ENCODE measurements at regions not wholly inside any gene's neighbourhood (a gene's known extent, or its start where the extent isn't known, plus 50 kb on each side); places are given as distances from the start of the nearest gene placed in this dataset.

GRCh38 chr15:61499376-61499775 is 270.3 kb upstream of the RORA start:
- no peak overlapping the region for H3K27ac ChIP-seq
- no peak for DNase-seq
- H3K36me3 ChIP-seq, result no peaks in the 10 kb centered on the region
- peaks cover 0 to 7% (median 0%) of the 10 kb centered on the region in 4 donors for H3K4me1 ChIP-seq
- no peak for TF ChIP-seq CTCF (IDR thresholded peaks at IDR 0.05)
- H3K4me3 ChIP-seq, result no peak overlapping the region
- H3K9me3 ChIP-seq, result no peaks in the 10 kb centered on the region
- intact Hi-C loops (cut with DNase I; ENCODE audit: low total_unique reads), result no loop called here
- no peaks in the 10 kb centered on the region for H3K27me3 ChIP-seq

- TF ChIP-seq CTCF (IDR thresholded peaks at IDR 0.05), result no peak
- no peaks in the 10 kb centered on the region for H3K9me3 ChIP-seq
- no peak overlapping the region for H3K27ac ChIP-seq
- no peak for DNase-seq
- H3K4me3 ChIP-seq, result no peak overlapping the region
- H3K27me3 ChIP-seq, result no peaks in the 10 kb centered on the region
- intact Hi-C loops (cut with DNase I; ENCODE audit: low total_unique reads), result loop anchor here (10.0 kb wide), 1 partner anchor 45 kb away; no protein-coding TSS in a partner anchor
- no peaks in the 10 kb centered on the region for H3K4me1 ChIP-seq
- no peaks in the 10 kb centered on the region for H3K36me3 ChIP-seq
These were observed 260.5 kb upstream of the RORA start for GRCh38 chr15:61489571-61489970.

GRCh38 chr15:61483599-61483998 is 254.5 kb upstream of the RORA start:
- intact Hi-C loops (cut with DNase I; ENCODE audit: low total_unique reads), result loop anchor here (10.0 kb wide), 1 partner anchor 51 kb away; no protein-coding TSS in a partner anchor
- H3K27me3 ChIP-seq, result peaks cover 0 to 4% of the 10 kb centered on the region in 2 donors
- no peak overlapping the region for H3K27ac ChIP-seq
- DNase-seq, result no peak
- no peak overlapping the region for H3K4me3 ChIP-seq
- no peaks in the 10 kb centered on the region for H3K4me1 ChIP-seq
- TF ChIP-seq CTCF (IDR thresholded peaks at IDR 0.05), result no peak
- no peaks in the 10 kb centered on the region for H3K9me3 ChIP-seq
- no peaks in the 10 kb centered on the region for H3K36me3 ChIP-seq

- intact Hi-C loops (cut with DNase I; ENCODE audit: low total_unique reads), result loop anchor here (10.0 kb wide), 1 partner anchor 53 kb away; no protein-coding TSS in a partner anchor
- DNase-seq, result no peak
- Histone ChIP-seq H3K36me3 (no peaks in the 10 kb centered on the region), H3K9me3 (no peaks in the 10 kb centered on the region), H3K27me3 (peaks cover 0 to 4% of the 10 kb centered on the region in 2 donors), H3K4me3 (no peak overlapping the region), H3K4me1 (no peaks in the 10 kb centered on the region), H3K27ac (no peak overlapping the region)
- no peak for TF ChIP-seq CTCF (IDR thresholded peaks at IDR 0.05)
These were observed 252.8 kb upstream of the RORA start for GRCh38 chr15:61481886-61482285.

- H3K36me3 ChIP-seq, result no peaks in the 10 kb centered on the region
- no peak for DNase-seq
- intact Hi-C loops (cut with DNase I; ENCODE audit: low total_unique reads), result loop anchor here (10.0 kb wide), 1 partner anchor 54 kb away; no protein-coding TSS in a partner anchor
- no peaks in the 10 kb centered on the region for H3K4me1 ChIP-seq
- no peak for TF ChIP-seq CTCF (IDR thresholded peaks at IDR 0.05)
- H3K9me3 ChIP-seq, result no peaks in the 10 kb centered on the region
- no peak overlapping the region for H3K27ac ChIP-seq
- peaks cover 0 to 4% of the 10 kb centered on the region in 2 donors for H3K27me3 ChIP-seq
- no peak overlapping the region for H3K4me3 ChIP-seq
These were observed 251.8 kb upstream of the RORA start for GRCh38 chr15:61480863-61481262.

- no peaks in the 10 kb centered on the region for H3K36me3 ChIP-seq
- no peaks in the 10 kb centered on the region for H3K4me1 ChIP-seq
- TF ChIP-seq CTCF (IDR thresholded peaks at IDR 0.05), result no peak
- H3K4me3 ChIP-seq, result no peak overlapping the region
- no peak for DNase-seq
- intact Hi-C loops (cut with DNase I; ENCODE audit: low total_unique reads), result loop anchor here (10.0 kb wide), 1 partner anchor 55 kb away; no protein-coding TSS in a partner anchor
- peaks cover 0 to 4% of the 10 kb centered on the region in 2 donors for H3K27me3 ChIP-seq
- no peaks in the 10 kb centered on the region for H3K9me3 ChIP-seq
- no peak overlapping the region for H3K27ac ChIP-seq
These were observed 251.2 kb upstream of the RORA start for GRCh38 chr15:61480295-61480694.

Measured in tibial artery (tissue), 4 donors.